HG03520 (cell line): ENCODE measurements at regions not wholly inside any gene's neighbourhood (a gene's known extent, or its start where the extent isn't known, plus 50 kb on each side); places are given as distances from the start of the nearest gene placed in this dataset.

Experiments used
- ATAC-seq: cut with Tn5 transposase; IDR thresholded peaks from one replicate; pipeline ENCODE4 v1.9.1; 2021; ENCODE audit warnings: mild to moderate bottlenecking, moderate library complexity; ENCODE audit not compliant: unreplicated experiment

- no peak for ATAC-seq
Observed at GRCh38 chrX:66328950-66329596, 165.0 kb downstream of the HEPH start.

- no peak for ATAC-seq
Observed at GRCh38 chrX:66360894-66361293, 196.8 kb downstream of the HEPH start.

GRCh38 chrX:66384722-66385121, 220.7 kb downstream of the HEPH start:
- no peak for ATAC-seq

GRCh38 chrX:66399273-66399672, 235.2 kb downstream of the HEPH start:
- ATAC-seq = no peak

GRCh38 chrX:66402165-66402564, 236.7 kb downstream of the EDA2R start:
- no peak for ATAC-seq

- ATAC-seq = peak; percentile 69
Observed at GRCh38 chrX:66408507-66408906, 230.4 kb downstream of the EDA2R start.

GRCh38 chrX:66410806-66411205, 228.1 kb downstream of the EDA2R start:
- ATAC-seq = no peak
